OCI-LY7 (cell line): ENCODE measurements at regions not wholly inside any gene's neighbourhood (a gene's known extent, or its start where the extent isn't known, plus 50 kb on each side); places are given as distances from the start of the nearest gene placed in this dataset.

Experiments used
- EZH2phosphoT487 ChIP-seq: fragments of 200-600 bp; sonication (generic); IDR thresholded peaks from 2 replicates; pipeline ENCODE4 v1.6.1; 2018; ENCODE audit warnings: low read depth, borderline replicate concordance, mild to moderate bottlenecking, mixed run types, antibody characterized with exemption, low read length, moderate library complexity, mixed read lengths
- TF ChIP-seq, protein P1 (sequence below): fragments of 200-600 bp; sonication (generic); conservative IDR thresholded peaks from 2 replicates; pipeline ENCODE4 v1.5.1; 2014; ENCODE audit warnings: mild to moderate bottlenecking, antibody characterized with exemption, low read length, moderate library complexity, mixed read lengths

DNA sequence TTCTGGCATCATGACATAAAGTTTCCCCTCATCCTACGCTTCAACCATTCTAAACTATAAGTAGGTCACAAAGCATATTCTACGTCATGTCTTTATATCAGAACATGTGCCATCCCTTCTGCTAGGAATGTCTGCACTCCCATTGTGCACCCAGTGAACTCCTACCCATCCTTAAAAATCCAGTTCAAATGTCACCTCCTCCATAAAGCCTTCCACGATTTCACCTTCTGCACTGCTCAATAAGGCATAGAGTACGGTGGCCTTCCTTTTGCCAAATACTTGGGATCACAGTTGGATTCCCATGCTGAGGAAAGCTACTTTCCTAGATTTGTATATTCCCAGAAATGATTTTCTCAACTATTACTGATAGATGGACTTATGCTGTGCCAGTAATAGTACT lies 186.3 kb upstream of the ZKSCAN2 start:
- TF ChIP-seq, protein P1, sequence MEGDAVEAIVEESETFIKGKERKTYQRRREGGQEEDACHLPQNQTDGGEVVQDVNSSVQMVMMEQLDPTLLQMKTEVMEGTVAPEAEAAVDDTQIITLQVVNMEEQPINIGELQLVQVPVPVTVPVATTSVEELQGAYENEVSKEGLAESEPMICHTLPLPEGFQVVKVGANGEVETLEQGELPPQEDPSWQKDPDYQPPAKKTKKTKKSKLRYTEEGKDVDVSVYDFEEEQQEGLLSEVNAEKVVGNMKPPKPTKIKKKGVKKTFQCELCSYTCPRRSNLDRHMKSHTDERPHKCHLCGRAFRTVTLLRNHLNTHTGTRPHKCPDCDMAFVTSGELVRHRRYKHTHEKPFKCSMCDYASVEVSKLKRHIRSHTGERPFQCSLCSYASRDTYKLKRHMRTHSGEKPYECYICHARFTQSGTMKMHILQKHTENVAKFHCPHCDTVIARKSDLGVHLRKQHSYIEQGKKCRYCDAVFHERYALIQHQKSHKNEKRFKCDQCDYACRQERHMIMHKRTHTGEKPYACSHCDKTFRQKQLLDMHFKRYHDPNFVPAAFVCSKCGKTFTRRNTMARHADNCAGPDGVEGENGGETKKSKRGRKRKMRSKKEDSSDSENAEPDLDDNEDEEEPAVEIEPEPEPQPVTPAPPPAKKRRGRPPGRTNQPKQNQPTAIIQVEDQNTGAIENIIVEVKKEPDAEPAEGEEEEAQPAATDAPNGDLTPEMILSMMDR: no peak
- TF ChIP-seq EZH2phosphoT487: no peak
